IMR-90 (cell line): ENCODE measurements at regions not wholly inside any gene's neighbourhood (a gene's known extent, or its start where the extent isn't known, plus 50 kb on each side); places are given as distances from the start of the nearest gene placed in this dataset.

Source experiments
- ATAC-seq: fragments of 200-7000 bp; cut with Tn5 transposase; 2 replicates; pipeline ENCODE4 v1.9.1; 2020; ENCODE audit warnings: low read depth, mild to moderate bottlenecking, moderate library complexity
- BruUV-seq: library from RNA; stranded (reverse); fragments of 400-500 nt; replicated peaks from 2 replicates; lab custom pipeline; 2021; lab: Mats Ljungman, UMichigan
- CTCF ChIA-PET: fragments of 300-600 bp; formaldehyde crosslinking; extraction: SDS; loops from one replicate; lab custom pipeline; 2021; ENCODE audit warnings: antibody characterized with exemption; lab: Yijun Ruan, JAX
- POLR2A ChIA-PET: fragments of 300-600 bp; sonication (Branson Sonifier 250); formaldehyde crosslinking; loops from one replicate; lab custom pipeline; 2022; ENCODE audit warnings: antibody characterized with exemption; ENCODE audit not compliant: unreplicated experiment; lab: Charles Lee
- DNase-seq: peaks from one replicate; pipeline ENCODE4 v3.0.0; 2013
- H2AFZ ChIP-seq: replicated peaks from 2 replicates; pipeline ENCODE3; 2013; ENCODE audit warnings: low read length, mild to moderate bottlenecking; ENCODE audit not compliant: poor library complexity
- H2AK5ac ChIP-seq: 2 replicates; pipeline ENCODE4 v1.6.1; 2013; ENCODE audit warnings: low read depth, low read length, inconsistent platforms
- H2AK9ac ChIP-seq: replicated peaks from 2 replicates; pipeline ENCODE3; 2013; ENCODE audit warnings: mild to moderate bottlenecking, low read depth, low read length, moderate library complexity; ENCODE audit not compliant: poor library complexity
- H2BK120ac ChIP-seq: 2 replicates; pipeline ENCODE4 v1.6.1; 2013; ENCODE audit warnings: low read depth, low read length, inconsistent platforms
- H2BK15ac ChIP-seq: 3 replicates; pipeline ENCODE4 v1.6.1; 2013; ENCODE audit warnings: low read depth, low read length, inconsistent platforms
- H2BK20ac ChIP-seq: 2 replicates; pipeline ENCODE4 v1.6.1; 2013; ENCODE audit warnings: low read depth, mild to moderate bottlenecking, inconsistent platforms, low read length, moderate library complexity
- H2BK5ac ChIP-seq: 2 replicates; pipeline ENCODE4 v1.6.1; 2013; ENCODE audit warnings: mild to moderate bottlenecking, low read depth, low read length, inconsistent platforms; ENCODE audit not compliant: poor library complexity, severe bottlenecking
- H3K14ac ChIP-seq: replicated peaks from 2 replicates; pipeline ENCODE4 v1.6.1; 2013; ENCODE audit warnings: low read depth, low read length, inconsistent platforms
- H3K18ac ChIP-seq: 2 replicates; pipeline ENCODE4 v1.6.1; 2013; ENCODE audit warnings: low read depth, low read length, control low read depth
- H3K23ac ChIP-seq: 2 replicates; pipeline ENCODE4 v1.6.1; 2013; ENCODE audit warnings: low read depth, low read length, inconsistent platforms
- H3K27ac ChIP-seq: 2 replicates; pipeline ENCODE4 v1.5.1; 2013; ENCODE audit warnings: mild to moderate bottlenecking, control low read depth, low read length; ENCODE audit not compliant: insufficient read depth
- H3K27me3 ChIP-seq: 2 replicates; pipeline ENCODE4 v1.6.1; 2013; ENCODE audit warnings: low read length; ENCODE audit not compliant: control insufficient read depth, insufficient read depth
- H3K36me3 ChIP-seq: 2 replicates; pipeline ENCODE4 v1.6.1; 2013; ENCODE audit warnings: low read length, mixed read lengths; ENCODE audit not compliant: control insufficient read depth, insufficient read depth
- H3K4ac ChIP-seq: 2 replicates; pipeline ENCODE4 v1.6.1; 2013; ENCODE audit warnings: low read depth, low read length, inconsistent platforms
- H3K4me1 ChIP-seq: 2 replicates; pipeline ENCODE4 v1.6.1; 2013; ENCODE audit warnings: low read length, mixed read lengths; ENCODE audit not compliant: control insufficient read depth, insufficient read depth
- H3K4me2 ChIP-seq: 2 replicates; pipeline ENCODE4 v1.6.1; 2013; ENCODE audit warnings: low read depth, mild to moderate bottlenecking, control low read depth, low read length, moderate library complexity
- H3K4me3 ChIP-seq: 2 replicates; pipeline ENCODE4 v1.5.1; 2013; ENCODE audit warnings: low read depth, mild to moderate bottlenecking, control low read depth, low read length, moderate library complexity; ENCODE audit not compliant: insufficient read depth
- H3K56ac ChIP-seq: 2 replicates; pipeline ENCODE4 v1.6.1; 2013; ENCODE audit warnings: low read length, inconsistent platforms; ENCODE audit not compliant: insufficient read depth; ENCODE audit errors: extremely low read depth
- H3K79me1 ChIP-seq, 2 experiments: 2 replicates each; pipeline ENCODE4 v1.6.1; 2013; ENCODE audit warnings: low read length in 2 of 2, inconsistent platforms in 1 of 2, low read depth in 1 of 2
- H3K9ac ChIP-seq: 2 replicates; pipeline ENCODE4 v1.6.1; 2013; ENCODE audit warnings: low read depth, low read length, control low read depth
- H3K9me1 ChIP-seq: 2 replicates; pipeline ENCODE4 v1.6.1; 2013; ENCODE audit warnings: low read length, inconsistent platforms; ENCODE audit not compliant: insufficient read depth
- H3K9me3 ChIP-seq: 2 replicates; pipeline ENCODE4 v1.6.1; 2013; ENCODE audit warnings: low read length; ENCODE audit not compliant: control insufficient read depth, insufficient read depth
- H4K20me1 ChIP-seq: 2 replicates; pipeline ENCODE4 v1.6.1; 2013; ENCODE audit warnings: low read length, inconsistent platforms; ENCODE audit not compliant: insufficient read depth
- H4K5ac ChIP-seq: 2 replicates; pipeline ENCODE4 v1.6.1; 2013; ENCODE audit warnings: mild to moderate bottlenecking, low read depth, low read length, control low read depth
- H4K8ac ChIP-seq, 2 experiments: 2 replicates each; pipeline ENCODE4 v1.6.1; 2013; ENCODE audit warnings: low read depth in 2 of 2, low read length in 2 of 2, control low read depth in 1 of 2, inconsistent platforms in 1 of 2
- H4K91ac ChIP-seq: 2 replicates; pipeline ENCODE4 v1.6.1; 2013; ENCODE audit warnings: low read depth, low read length, inconsistent platforms; ENCODE audit not compliant: insufficient read depth
- BHLHE40 ChIP-seq: fragments of 150-350 bp; IDR thresholded peaks from 2 replicates; pipeline ENCODE4 v1.6.1; 2016; ENCODE audit warnings: mild to moderate bottlenecking, low read depth, low read length
- CEBPB ChIP-seq: IDR thresholded peaks from 2 replicates; pipeline ENCODE4 v1.6.1; 2012; ENCODE audit warnings: low read depth, low read length, improper control_type of control experiment
- CHD1 ChIP-seq: IDR thresholded peaks from 2 replicates; pipeline ENCODE4 v1.6.1; 2012; ENCODE audit warnings: low read depth, low read length, improper control_type of control experiment
- CTCF ChIP-seq: conservative IDR thresholded peaks from 2 replicates; pipeline ENCODE4 v1.5.1; 2012; ENCODE audit warnings: mild to moderate bottlenecking, low read depth, low read length, improper control_type of control experiment
- ELK1 ChIP-seq: fragments of 150-350 bp; IDR thresholded peaks from 2 replicates; pipeline ENCODE4 v1.6.1; 2016; ENCODE audit warnings: low read depth, mild to moderate bottlenecking, low read length, moderate library complexity, borderline replicate concordance
- FOS ChIP-seq: fragments of 150-350 bp; IDR thresholded peaks from 2 replicates; pipeline ENCODE4 v1.6.1; 2016; ENCODE audit warnings: low read depth, low read length
- MAFK ChIP-seq: IDR thresholded peaks from 2 replicates; pipeline ENCODE4 v1.6.1; 2012; ENCODE audit warnings: low read depth, low read length, improper control_type of control experiment
- MAZ ChIP-seq: IDR thresholded peaks from 2 replicates; pipeline ENCODE4 v1.6.1; 2012; ENCODE audit warnings: low read depth, mild to moderate bottlenecking, low read length, improper control_type of control experiment, moderate library complexity, borderline replicate concordance
- MXI1 ChIP-seq: IDR thresholded peaks from 2 replicates; pipeline ENCODE4 v1.6.1; 2012; ENCODE audit warnings: low read depth, mild to moderate bottlenecking, low read length, moderate library complexity, borderline replicate concordance
- NFE2L2 ChIP-seq: fragments of 150-350 bp; IDR thresholded peaks from 2 replicates; pipeline ENCODE4 v1.6.1; 2016; ENCODE audit warnings: low read depth, mild to moderate bottlenecking, low read length
- POLR2A ChIP-seq: IDR thresholded peaks from 2 replicates; pipeline ENCODE4 v1.6.1; 2012; ENCODE audit warnings: mild to moderate bottlenecking, low read depth, low read length
- RAD21 ChIP-seq: IDR thresholded peaks from 2 replicates; pipeline ENCODE4 v1.6.1; 2012; ENCODE audit warnings: low read length, improper control_type of control experiment
- RCOR1 ChIP-seq: IDR thresholded peaks from 2 replicates; pipeline ENCODE4 v1.6.1; 2012; ENCODE audit warnings: mild to moderate bottlenecking, low read length, improper control_type of control experiment; ENCODE audit not compliant: insufficient replicate concordance
- RFX5 ChIP-seq: IDR thresholded peaks from 2 replicates; pipeline ENCODE4 v1.8.0; 2012; ENCODE audit warnings: low read depth, mild to moderate bottlenecking, low read length, moderate library complexity
- SMC3 ChIP-seq: fragments of 150-350 bp; IDR thresholded peaks from 2 replicates; pipeline ENCODE4 v1.6.1; 2016; ENCODE audit warnings: low read depth, mild to moderate bottlenecking, antibody characterized with exemption, low read length, moderate library complexity
- USF2 ChIP-seq: fragments of 150-350 bp; IDR thresholded peaks from 2 replicates; pipeline ENCODE4 v1.6.1; 2017; ENCODE audit warnings: mild to moderate bottlenecking, antibody characterized with exemption, low read length, low read depth
- WGBS, 2 experiments: methylation state at CpG; one replicate each; pipeline versions ENCODE4 v1.1.5 to v1.1.7; 2013; ENCODE audit warnings: missing lambda C conversion rate in 2 of 2; ENCODE audit not compliant: insufficient read length in 1 of 2; ENCODE audit errors: extremely low coverage in 2 of 2; 5-methylcytosine and 5-hydroxymethylcytosine counted together
- dilution Hi-C: fragments of 300-500 bp; cut with HindIII; formaldehyde crosslinking; loops from one replicate; pipeline ENCODE4 v1.14.3; 2018; ENCODE audit warnings: low sequenced_read_pairs; ENCODE audit not compliant: unreplicated experiment
- in situ Hi-C: fragments of 300-500 bp; cut with MboI; formaldehyde crosslinking; loops from 3 replicates; pipeline ENCODE4 v1.14.3; 2019; ENCODE audit warnings: low sequenced_read_pairs, inconsistent platforms, mixed read lengths
- intact Hi-C: fragments of 100-400 bp; cut with micrococcal nuclease; formaldehyde crosslinking; loops from 2 replicates; pipeline ENCODE4 v1.10.0; 2022

- DNase-seq (no peak), ATAC-seq (no peak)
- H2AK5ac ChIP-seq = no peak overlapping the region
- H2BK20ac ChIP-seq = no peak overlapping the region
- no peak overlapping the region for H4K8ac ChIP-seq
- no peak overlapping the region for H2BK120ac ChIP-seq
- H3K27ac ChIP-seq = no peak overlapping the region
- no peak overlapping the region for H3K14ac ChIP-seq
- H3K79me1 ChIP-seq = no peaks in the 10 kb centered on the region
- ChIA-PET POLR2A (no interaction called here), CTCF (no interaction called here)
- in situ Hi-C loops (no loop called here), intact Hi-C loops (loop anchor here (10.0 kb wide), 1 partner anchor 160 kb away; no protein-coding TSS in a partner anchor), dilution Hi-C loops (no loop called here)
- no peaks in the 10 kb centered on the region for H3K27me3 ChIP-seq
- no peak overlapping the region for H3K9ac ChIP-seq
- H2BK15ac ChIP-seq = no peak overlapping the region
- no peaks in the 10 kb centered on the region for H3K36me3 ChIP-seq
- H3K4me1 ChIP-seq = no peaks in the 10 kb centered on the region
- no peak overlapping the region for H2AFZ ChIP-seq
- no peak overlapping the region for H4K91ac ChIP-seq
- no peak overlapping the region for H3K56ac ChIP-seq
- WGBS, 2 experiments = no CpG with 5 or more reads among the region's 8 CpGs
- H2AK9ac ChIP-seq = no peak overlapping the region
- peaks cover 4% of the 10 kb centered on the region for H3K9me3 ChIP-seq
- no peak overlapping the region for H3K4me2 ChIP-seq
- BruUV-seq = no TSS peak
- H3K4me3 ChIP-seq = no peak overlapping the region
- TF ChIP-seq CHD1 (no peak), BHLHE40 (no peak), CTCF (no peak), NFE2L2 (no peak), FOS (no peak), MAZ (no peak), USF2 (no peak), RCOR1 (no peak), MXI1 (no peak), SMC3 (no peak), ELK1 (no peak), RFX5 (no peak), MAFK (no peak), CEBPB (no peak), RAD21 (no peak), POLR2A (no peak)
- H4K20me1 ChIP-seq = no peaks in the 10 kb centered on the region
- H3K9me1 ChIP-seq = no peaks in the 10 kb centered on the region; the same call in 1 of the 2 replicates
- no peak overlapping the region for H3K4ac ChIP-seq
- no peak overlapping the region for H3K23ac ChIP-seq
- H4K5ac ChIP-seq = no peak overlapping the region
- H2BK5ac ChIP-seq = no peak overlapping the region
- no peak overlapping the region for H3K18ac ChIP-seq
These were observed 114.2 kb downstream of the NUFIP1 start for GRCh38 chr13:44874886-44875630.
